ENCODE measurements at regions not wholly inside any gene's neighbourhood (a gene's known extent, or its start where the extent isn't known, plus 50 kb on each side); places are given as distances from the start of the nearest gene placed in this dataset.
A peak's percentile ranks its signal among the peaks of the same experiment; 100 is the strongest.

- DNase-seq: no peak
These were observed 998.8 kb upstream of the TMEM132C start for GRCh38 chr12:127268213-127268612.

- no peak for DNase-seq
These were observed 998.1 kb upstream of the TMEM132C start for GRCh38 chr12:127268706-127269425.

GRCh38 chr12:127270193-127270592 is 996.8 kb upstream of the TMEM132C start:
- no peak for DNase-seq

GRCh38 chr12:127271776-127272175 is 995.2 kb upstream of the TMEM132C start:
- DNase-seq: no peak

GRCh38 chr12:127272864-127273263 is 994.1 kb upstream of the TMEM132C start:
- DNase-seq: no peak

- DNase-seq: no peak
These were observed 993.3 kb upstream of the TMEM132C start for GRCh38 chr12:127273626-127274025.

- no peak for DNase-seq
These were observed 991.6 kb upstream of the TMEM132C start for GRCh38 chr12:127275416-127275815.

- DNase-seq: no peak
These were observed 989.1 kb upstream of the TMEM132C start for GRCh38 chr12:127277882-127278281.

- DNase-seq: no peak
These were observed 988.6 kb upstream of the TMEM132C start for GRCh38 chr12:127278351-127278750.

GRCh38 chr12:127280393-127281275 is 986.3 kb upstream of the TMEM132C start:
- peak; percentile 71 for DNase-seq

GRCh38 chr12:127282786-127283565 is 984.0 kb upstream of the TMEM132C start:
- no peak for DNase-seq

GRCh38 chr12:127284021-127284420 is 982.9 kb upstream of the TMEM132C start:
- no peak for DNase-seq

- no peak for DNase-seq
These were observed 982.0 kb upstream of the TMEM132C start for GRCh38 chr12:127284870-127285431.

- no peak for DNase-seq
These were observed 980.7 kb upstream of the TMEM132C start for GRCh38 chr12:127286281-127286680.

GRCh38 chr12:127287256-127287655 is 979.7 kb upstream of the TMEM132C start:
- DNase-seq: no peak

GRCh38 chr12:127290251-127290650 is 976.7 kb upstream of the TMEM132C start:
- DNase-seq: no peak

- no peak for DNase-seq
These were observed 974.2 kb upstream of the TMEM132C start for GRCh38 chr12:127292736-127293135.

- DNase-seq: peak; percentile 31
These were observed 973.3 kb upstream of the TMEM132C start for GRCh38 chr12:127293507-127294310.

- DNase-seq: no peak
These were observed 972.2 kb upstream of the TMEM132C start for GRCh38 chr12:127294651-127295210.

GRCh38 chr12:127295630-127296029 is 971.3 kb upstream of the TMEM132C start:
- no peak for DNase-seq

- no peak for DNase-seq
These were observed 970.4 kb upstream of the TMEM132C start for GRCh38 chr12:127296591-127296990.

GRCh38 chr12:127297327-127297726 is 969.6 kb upstream of the TMEM132C start:
- DNase-seq: no peak
